Medulla oblongata (tissue), 1 donor: ENCODE measurements at regions not wholly inside any gene's neighbourhood (a gene's known extent, or its start where the extent isn't known, plus 50 kb on each side); places are given as distances from the start of the nearest gene placed in this dataset.
"Not testable (repeated sequence)": the region's sequence is repeated elsewhere in the genome, so short reads cannot be mapped to it uniquely, and the experiment has no call there.

Experiments used
- DNase-seq: peaks from one replicate; pipeline ENCODE4 v3.0.0-alpha.2; 2015; ENCODE audit errors: extremely low spot score

DNA sequence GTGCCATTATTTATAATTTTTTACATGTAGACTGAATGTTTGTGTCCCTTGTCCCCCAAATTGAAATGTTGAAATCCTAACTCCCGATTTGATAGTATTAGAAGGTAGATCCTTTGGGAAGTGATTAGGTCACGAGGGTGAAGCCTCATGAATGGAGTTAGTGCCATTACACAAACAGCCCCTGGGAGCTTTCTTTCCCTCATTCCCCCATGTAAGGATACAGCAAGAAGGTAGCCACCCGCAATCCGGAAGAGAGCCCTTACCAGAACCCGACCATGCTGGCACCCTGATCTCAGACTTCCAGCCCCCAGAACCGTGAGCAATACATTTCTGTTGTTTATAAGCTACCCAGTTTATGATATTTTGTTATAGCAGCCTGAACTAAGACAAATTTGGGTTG lies 143.2 kb downstream of the NPIPB5 start:
- no peak for DNase-seq

DNA sequence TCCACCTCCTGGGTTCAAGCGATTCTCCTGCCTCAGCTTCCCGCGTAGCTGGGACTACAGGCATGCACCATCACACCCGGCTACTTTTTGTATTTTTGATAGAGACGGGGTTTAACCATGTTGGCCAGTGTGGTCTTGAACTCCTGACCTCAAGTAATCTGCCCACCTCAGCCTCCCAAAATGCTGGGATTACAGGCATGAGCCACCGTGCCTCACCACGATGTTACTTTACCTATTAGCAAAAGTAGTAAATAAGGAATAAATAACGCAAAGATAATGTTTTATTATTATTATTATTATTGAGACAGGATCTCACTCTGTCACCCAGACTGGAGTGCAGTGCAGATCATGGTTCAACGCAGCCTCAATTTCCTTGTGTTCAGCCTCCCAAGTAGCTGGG lies 145.9 kb downstream of the NPIPB5 start:
- not testable (repeated sequence) for DNase-seq

DNA sequence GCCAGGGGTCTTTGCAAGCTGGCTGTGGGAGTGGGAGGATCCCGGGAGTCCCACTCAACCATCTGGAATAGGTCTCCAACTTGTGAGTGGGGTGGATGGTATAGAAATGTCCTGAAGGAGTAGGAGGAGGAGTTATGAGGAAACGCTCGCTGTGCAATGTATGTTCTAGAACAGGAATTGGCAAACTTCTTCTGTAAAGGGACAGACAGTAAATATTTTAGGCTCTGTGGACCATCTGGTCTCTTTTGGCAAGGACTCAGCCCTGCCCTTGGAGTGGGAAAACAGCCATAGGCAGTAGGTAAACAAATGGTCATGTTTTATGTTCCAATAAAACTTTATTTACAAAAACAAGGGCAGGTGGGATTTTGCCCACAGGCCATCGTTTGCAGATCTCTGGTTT lies 149.2 kb downstream of the NPIPB5 start:
- no peak for DNase-seq

DNA sequence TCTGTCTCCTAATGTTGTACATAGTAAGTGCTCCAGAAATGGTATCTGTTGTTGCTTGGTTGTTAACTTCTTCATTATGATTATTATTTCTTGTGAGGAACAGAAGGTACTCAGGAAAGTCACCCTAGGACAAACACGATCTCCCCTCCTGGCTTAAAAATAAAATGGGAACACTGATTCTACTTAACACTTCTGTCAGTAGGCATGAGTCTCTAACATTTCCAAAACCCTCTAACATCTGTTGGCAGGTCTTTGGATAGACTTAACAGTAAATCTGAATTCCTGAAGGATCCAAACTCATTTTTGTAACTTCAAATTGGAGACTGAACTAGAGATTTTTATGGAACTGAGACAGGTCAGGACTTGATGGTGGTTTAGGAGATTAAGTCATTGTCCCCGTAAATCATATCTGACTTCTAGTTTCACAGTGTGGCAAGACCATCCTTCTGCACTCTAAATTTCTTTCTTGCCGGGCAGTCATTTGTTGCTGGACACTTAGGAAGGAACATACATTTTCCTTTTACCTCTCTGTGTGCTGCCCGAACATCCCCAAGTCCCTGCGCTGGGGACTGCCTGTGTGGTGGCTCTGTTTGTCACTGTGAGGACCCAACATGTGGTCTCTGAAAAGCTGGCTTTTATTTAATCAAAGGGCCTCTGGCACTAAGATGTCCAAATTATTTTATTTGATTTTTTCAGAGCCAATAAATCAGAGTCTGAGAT lies 149.9 kb downstream of the NPIPB5 start:
- no peak for DNase-seq

DNA sequence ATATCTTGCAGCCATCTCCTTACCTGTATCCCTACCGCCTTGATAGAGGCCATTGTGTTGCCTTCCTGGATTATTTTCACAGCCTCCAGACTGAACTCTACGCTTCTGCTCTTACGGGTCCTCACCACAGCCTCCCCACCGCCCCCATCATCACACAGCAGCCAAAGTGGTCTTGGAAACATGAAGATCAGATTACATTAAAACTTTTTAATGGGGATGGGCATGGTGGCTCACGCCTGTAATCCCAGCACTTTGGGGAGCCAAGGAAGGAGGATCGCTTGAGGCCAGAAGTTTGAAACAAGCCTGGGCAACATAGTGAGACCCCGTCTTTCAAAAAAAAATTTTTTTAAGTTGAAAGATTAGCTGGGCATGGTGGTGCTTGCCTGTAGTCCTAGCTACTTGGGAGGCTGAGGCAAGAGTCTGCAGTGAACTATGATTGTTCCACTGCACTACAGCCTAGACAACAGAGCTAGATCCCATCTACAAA lies 150.5 kb downstream of the NPIPB5 start:
- no peak for DNase-seq

DNA sequence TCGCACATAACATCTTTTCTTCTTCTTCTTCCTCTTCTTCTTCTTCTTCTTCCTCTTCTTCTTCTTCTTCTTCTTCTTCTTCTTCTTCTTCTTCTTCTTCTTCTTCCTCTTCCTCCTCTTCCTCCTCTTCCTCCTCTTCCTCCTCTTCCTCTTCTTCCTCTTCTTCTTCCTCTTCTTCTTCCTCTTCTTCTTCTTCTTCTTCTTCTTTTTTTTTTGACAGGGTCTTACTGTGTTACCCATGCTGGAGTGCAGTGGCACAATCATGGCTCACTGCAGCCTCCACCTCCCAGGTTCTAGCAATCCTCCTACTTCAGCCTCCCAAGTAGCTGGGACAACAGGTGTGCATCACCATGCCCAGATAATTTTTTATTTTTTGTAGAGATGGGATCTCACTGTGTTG lies 151.0 kb upstream of the HS3ST2 start:
- not testable (repeated sequence) for DNase-seq

DNA sequence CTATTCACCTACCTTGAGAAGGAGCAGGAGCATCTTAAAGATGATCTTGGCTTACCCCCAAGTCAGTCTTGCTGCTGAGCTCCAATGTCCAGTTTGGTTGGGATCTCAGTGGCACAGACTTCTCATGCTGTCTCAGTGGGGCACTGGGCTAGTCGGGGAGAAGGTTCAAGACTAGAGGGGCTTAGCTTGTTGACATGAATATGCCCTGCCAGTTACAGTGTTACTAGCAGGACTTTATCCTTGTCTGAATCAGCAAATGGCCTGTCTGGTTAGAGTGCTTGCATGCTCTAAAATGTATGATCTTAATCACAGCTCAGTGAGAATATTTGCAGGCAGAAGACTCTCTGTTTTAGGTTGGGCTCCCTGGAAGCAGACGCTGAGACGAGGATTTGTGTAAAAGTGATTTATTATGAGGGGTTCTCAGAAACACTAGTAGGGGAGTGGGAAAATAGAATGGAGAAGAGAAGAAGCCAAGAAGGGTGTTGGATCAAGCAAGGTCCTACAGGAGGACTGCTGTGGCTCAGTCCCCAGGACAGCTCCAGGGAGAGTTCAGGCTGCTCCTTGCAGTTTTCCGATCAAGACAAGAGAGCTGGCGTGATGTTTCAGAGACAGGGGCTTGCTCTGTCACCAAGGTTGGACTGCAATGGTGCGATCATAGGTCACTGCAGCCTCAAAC lies 150.4 kb upstream of the HS3ST2 start:
- DNase-seq: no peak

DNA sequence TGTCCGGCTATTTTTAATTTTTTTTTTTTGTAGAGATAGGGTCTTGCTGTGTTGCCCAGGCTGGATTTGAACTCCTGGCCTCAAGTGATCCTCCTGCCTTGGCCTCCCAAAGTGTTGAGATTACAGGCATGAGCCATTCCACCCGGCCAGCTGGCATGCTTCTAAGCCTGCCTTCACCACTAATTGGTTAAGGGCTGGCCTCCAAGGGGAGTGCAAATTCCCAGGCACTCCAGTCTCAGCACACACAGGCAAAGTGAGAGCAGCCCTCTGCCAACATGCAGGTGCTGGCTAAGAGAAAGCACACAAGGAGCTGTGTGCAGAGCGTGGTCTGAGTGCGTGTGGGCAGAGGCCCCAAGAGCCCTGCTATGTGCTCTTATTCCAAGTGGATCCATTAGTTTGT lies 149.8 kb upstream of the HS3ST2 start:
- no peak for DNase-seq

DNA sequence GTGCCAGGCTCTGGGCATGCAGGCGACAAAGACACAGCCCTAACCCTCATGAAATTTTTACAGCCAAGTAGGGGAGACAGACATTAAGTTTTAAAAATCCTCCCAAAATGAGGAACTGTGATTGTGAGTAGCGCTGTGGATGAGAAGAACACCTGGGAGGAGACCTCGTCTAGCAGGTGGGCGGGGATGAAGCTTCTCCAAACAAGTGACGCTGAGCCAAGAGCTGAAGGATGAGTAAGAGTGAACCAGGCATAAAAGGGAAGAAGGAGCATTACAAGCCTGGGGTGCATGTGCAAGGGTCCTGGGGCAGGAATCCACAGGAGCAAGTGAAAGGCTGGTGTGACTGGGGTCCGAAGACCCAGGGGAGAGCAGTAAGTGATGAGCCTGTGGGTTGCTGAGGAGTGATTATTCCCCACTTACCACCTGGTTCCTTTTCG lies 149.4 kb upstream of the HS3ST2 start:
- DNase-seq: no peak

DNA sequence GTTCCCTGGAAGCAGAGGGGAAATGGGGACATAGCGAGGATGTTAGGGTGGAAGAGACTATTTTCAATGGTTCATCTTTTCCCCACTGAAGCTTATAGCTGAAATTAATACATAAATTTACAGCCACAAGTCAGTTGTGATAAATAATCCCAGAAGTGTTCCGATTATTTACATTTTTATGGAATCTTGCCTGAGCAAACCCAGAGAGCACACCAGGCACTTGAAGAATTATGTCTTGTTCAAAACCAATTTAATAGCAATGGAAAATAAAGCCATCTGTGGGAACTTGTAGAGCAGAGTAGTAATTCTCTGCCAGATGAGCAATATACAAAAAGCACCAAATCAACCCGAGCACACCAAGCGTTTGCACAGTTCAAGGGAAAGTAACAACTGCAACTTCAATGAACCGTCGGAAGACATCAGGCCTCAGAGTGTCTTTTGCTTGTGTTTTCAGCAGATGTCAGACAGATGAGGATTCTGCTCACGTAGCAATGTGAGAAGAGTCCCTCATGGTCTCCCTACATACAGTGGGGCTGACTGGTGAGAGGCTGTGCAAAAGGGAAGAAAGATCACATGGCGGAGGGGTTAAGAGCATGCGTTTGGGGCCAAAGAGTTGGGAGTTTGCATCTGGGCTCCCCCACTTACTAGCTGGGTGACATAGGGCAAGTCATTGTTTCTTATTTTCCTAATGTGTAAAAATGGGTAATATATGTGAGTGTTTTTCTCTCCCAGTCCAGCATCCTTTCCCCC lies 148.7 kb upstream of the HS3ST2 start:
- DNase-seq: no peak

DNA sequence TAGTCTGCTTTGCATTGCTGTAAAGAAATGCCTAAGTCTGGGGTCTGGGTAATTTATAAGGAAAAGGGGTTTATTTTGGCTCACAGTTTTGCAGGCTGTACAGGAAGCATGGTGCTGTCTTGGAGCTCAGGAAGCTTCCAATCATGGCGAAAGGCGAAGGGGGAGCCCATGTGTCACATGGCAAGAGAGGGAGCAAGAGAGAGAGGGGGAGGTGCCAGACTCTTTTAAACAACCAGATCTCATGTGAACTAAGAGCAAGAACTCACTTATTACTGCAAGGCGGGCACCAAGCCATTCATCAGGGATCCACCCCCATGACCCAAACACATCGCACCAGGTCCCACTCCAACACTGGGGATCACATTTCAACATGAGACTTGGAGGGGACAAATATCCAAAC lies 148.2 kb upstream of the HS3ST2 start:
- DNase-seq: no peak

DNA sequence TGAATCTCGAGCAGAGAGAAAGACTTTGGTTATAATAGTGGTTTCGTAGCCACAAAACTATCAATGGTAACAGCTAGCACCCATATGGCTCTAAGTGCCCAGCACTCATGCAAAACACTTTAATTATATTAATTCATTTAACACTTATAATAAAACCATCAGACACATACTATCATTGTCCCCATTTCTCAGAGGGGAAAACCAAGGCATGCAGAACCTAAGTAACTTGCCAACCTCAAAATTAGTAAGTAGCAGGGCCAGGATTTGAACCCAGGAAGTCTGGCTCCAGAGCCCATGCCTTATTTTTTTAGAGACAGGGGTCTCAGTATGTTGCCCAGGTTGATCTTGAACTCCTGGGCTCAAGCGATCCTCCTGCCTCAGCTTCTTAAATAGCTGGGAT lies 145.6 kb upstream of the HS3ST2 start:
- no peak for DNase-seq

DNA sequence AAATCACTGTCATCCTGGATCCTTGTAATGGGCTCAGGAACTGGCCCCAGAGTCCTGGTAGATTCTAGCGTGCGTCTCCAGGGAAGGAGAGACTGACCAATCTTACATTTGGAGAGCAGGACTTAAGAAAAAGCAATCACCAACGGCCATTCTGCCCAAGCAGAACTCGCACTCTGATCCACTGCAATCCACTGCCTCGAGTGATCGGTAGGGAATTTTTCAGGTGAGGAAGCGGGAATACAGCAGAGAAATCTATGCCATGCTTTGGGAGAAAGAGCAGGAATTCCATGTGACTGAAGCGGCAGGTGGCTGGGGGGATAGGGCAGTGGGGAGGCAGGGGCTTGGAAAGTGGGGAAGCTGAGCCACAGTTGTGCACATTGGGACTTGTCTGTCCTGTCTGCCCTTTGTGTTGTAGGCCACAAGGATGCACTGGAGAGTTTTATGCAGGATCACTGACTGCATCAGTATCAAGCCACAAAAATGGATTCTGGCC lies 143.9 kb upstream of the HS3ST2 start:
- DNase-seq: no peak

DNA sequence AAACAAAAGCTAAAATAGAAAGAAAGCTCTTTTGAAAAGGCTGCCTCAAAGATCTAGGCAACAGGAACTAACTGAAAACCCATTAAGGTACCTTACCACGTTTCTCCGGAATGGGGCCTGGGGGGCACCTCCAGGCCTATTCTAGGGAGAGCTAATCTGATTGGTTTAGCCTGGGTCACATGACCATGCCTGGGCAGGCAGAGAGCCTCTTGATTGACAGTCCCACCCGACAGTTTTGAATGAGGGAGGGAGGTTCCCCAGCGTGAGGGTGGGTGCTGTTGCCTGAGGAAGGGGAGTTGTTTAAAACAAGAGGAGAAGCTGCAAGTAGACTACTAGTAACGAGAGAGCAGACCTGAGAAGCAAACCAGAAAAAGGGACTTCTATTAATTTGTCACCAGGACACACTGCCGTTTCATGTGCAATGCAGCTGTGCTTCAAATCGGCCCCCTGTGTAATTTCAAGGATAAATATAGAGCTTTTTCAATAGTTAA lies 143.4 kb upstream of the HS3ST2 start:
- peak; percentile 54 for DNase-seq

DNA sequence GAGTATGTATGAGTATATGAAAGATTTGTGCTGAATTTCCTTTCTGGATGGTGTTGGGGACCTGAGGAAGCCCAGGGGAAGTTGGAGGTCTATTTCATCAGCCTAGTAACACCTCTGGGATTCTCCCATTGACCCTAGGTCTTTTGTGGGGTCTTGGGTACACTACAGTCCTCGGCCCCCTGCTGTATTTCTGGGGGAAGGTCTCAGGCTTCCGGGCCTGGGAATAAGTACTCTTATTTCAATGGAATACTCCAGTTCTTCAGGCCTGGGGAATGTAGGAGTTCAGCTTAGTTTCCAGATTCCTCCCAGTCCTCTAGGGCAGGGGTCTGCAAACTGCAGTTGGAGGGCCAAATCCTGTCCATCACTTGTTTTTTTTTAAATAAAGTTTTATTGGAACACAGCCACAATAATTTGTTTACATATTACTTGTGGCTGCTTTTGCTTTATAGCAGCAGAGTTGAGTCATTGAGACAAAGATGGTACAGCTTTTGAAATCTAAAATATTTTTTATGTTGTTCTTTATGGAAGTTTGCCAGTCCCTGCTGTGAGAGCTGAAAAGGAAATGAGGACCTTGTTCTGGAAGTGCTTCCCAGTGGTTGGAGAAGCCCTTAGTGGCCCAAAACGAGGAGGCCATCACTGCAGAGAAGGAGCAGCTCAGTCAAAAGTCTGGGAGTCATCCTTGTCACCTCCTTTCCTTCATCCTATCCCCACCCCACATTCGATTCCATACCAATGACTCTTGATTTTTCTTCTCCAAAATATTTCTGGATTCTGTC lies 142.5 kb upstream of the HS3ST2 start:
- no peak for DNase-seq

DNA sequence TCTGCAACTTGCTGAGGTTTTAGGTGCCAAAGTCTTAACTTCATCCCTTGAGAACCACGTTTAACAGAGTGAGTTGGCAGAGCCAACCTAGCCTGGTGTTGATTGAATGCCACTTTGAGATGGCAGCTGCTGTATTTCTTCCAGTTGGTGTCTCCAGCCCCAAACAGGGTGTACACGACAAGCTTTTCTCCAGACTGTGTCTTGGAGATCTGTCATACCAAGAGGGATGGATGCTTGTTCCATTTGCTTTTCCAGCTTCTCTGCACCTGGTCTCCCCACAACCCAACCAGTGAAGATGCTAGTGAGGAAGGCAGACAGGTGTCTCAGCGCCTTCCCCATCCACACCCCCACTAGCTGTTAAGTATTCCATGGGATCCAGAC lies 141.1 kb upstream of the HS3ST2 start:
- no peak for DNase-seq

DNA sequence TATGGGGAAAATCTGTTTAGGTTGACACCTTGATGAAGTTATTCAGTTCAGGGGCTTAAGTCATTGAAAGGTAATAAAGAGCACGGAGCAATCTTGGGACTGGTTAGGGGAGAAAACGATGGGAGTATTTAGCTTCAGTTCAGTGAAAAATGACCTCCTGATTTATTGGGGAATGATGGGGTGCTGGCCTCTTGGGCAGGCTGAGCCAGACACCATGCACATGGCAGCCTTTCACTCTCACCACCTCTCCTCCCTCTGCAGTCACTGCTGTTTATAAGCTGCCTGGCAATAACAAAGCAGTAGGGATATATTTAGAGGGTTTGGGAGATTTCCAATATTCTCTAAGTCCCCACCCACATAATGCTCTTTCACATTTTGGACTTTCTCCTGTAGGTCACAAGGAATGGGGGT lies 140.5 kb upstream of the HS3ST2 start:
- DNase-seq: no peak

DNA sequence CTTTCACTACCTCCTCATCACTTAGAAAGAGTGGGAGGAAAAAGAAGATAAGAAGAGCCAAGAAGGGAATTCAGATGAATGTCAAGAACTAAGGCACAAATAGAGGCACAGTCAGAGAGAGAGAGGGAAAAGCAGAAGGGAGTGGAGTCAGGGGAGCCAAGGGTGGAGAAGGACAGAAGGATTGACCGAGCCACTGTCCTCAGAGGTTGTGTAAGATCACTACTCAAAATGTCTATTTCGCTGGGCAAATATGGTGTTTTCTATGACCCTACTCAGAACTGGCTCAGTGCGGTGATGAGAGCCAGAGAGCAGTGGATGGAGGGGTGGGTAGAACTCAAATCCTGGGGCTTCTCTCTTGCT lies 139.2 kb upstream of the HS3ST2 start:
- DNase-seq: no peak

DNA sequence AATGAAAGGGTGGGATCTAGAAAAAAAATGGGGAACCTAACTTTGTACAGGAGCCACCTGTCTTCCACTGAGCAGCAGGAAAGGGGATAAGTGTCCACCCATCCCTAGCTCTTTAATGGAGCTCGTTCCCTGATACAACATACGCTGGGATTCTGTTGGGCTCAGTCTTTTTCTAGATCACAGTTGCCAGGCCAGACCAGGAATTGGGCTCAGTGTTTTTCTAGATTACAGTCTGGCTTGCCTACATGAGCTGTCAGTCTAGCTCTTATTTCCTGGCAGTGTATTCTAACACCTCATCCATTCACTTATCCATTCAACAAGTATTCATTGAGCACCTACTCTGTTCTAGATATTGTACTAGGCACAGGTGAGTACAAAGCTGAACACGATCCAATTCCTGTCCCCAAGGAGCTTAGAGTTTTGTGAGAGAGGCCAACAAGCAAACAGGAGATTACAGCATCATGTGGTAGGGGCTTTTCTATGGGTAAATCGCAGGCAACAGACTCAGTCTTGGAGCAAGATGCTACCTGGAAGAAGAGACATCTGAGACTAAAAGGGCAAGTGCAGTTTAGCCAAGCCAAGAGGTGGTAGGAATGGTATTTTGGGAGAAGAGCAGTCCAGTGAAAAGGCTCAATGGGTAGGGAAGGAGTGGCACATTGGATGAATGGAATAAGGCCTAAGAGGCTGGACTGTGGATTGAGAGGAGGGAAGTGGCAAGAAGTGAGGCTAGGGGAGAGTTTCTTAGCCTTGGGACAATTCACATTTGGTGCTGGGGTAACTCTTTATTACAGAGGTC lies 138.0 kb upstream of the HS3ST2 start:
- DNase-seq: no peak

DNA sequence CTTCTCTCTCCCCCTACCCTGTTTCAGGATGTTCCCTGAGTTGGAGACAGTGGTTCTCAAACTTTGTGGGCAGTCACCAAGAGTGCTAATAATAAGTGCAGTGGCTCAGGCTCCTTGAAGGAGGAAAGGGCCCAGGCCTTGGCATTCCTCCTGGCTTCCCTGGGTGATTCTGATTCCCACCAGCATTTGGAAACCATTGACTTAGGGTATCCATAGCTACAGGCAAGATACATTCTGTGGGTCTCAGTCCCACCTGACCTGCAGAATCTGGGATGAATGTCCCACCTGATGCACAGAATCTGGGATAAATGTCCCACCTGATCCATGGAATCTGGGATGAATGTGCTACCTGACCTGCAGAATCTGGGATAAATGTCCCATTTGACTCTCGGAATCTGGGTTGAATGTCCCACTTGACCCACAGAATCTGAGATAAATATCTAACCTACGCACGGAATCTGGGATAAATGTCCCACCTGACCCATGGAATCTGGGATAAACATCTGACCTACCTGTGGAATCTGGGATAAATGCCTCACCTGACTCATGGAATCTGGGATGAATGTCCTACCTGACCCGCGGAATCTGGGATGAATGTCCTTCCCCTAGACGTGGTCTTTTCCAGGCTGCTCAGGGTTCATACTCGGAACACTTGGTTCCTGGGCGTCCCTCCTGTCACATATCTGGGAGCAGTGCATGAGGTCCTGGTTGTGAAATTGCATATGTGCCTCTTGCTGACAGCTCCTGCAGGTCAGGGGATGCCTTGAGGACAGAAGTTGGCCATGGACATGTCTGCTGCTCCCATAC lies 136.7 kb upstream of the HS3ST2 start:
- no peak for DNase-seq
